ENCODE measurements at regions not wholly inside any gene's neighbourhood (a gene's known extent, or its start where the extent isn't known, plus 50 kb on each side); places are given as distances from the start of the nearest gene placed in this dataset.

DNA sequence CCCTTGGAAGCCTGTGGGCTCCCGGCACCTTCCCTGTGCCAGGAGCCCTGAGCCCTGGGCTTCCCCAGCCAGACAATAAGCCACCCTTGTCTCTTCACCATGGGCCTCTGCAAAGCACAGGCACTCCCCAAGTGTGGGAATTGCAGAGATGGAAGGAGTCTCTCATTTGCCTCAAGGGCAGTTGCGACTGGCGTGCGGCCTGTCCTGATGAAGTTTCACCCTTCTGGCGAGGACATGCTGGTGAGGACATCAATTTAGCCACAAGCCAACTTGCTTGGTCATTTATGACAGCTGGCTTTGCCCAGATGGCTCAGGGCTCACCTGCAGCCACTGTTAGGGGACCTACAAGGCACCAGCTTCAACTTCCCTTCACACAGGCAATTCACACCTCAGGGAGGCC is 180.2 kb downstream of the ANAPC1 start:
- TF ChIP-seq, protein P1, sequence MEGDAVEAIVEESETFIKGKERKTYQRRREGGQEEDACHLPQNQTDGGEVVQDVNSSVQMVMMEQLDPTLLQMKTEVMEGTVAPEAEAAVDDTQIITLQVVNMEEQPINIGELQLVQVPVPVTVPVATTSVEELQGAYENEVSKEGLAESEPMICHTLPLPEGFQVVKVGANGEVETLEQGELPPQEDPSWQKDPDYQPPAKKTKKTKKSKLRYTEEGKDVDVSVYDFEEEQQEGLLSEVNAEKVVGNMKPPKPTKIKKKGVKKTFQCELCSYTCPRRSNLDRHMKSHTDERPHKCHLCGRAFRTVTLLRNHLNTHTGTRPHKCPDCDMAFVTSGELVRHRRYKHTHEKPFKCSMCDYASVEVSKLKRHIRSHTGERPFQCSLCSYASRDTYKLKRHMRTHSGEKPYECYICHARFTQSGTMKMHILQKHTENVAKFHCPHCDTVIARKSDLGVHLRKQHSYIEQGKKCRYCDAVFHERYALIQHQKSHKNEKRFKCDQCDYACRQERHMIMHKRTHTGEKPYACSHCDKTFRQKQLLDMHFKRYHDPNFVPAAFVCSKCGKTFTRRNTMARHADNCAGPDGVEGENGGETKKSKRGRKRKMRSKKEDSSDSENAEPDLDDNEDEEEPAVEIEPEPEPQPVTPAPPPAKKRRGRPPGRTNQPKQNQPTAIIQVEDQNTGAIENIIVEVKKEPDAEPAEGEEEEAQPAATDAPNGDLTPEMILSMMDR (IDR thresholded peaks at IDR 0.05; ENCODE audit: control extremely low read depth, extremely low read depth), result no peak
- H3K27me3 ChIP-seq (ENCODE audit: control insufficient read depth in 3 of 3, insufficient read depth in 3 of 3, low read length in 2 of 3), result no peaks in the 10 kb centered on the region
- peaks cover 0 to 7% (median 2%) of the 10 kb centered on the region in 5 donors for H3K4me1 ChIP-seq (ENCODE audit: control insufficient read depth in 5 of 5, insufficient read depth in 5 of 5, low read length in 5 of 5)
- H3K27ac ChIP-seq (ENCODE audit: low read depth in 1 of 2, low read length in 1 of 2), result no peak overlapping the region
- no peaks in the 10 kb centered on the region for H3K9me3 ChIP-seq (ENCODE audit: control insufficient read depth in 4 of 4, insufficient read depth in 3 of 4, low read length in 3 of 4)
- WGBS, 2 donors, result 84 to 98% methylated on average over 5 of the region's 5 CpGs
- no peak overlapping the region for H3K9ac ChIP-seq (ENCODE audit: insufficient read depth in 1 of 2, low read length in 2 of 2)
- DNase-seq (no peak), ATAC-seq (ENCODE audit: insufficient read depth, low FRiP score) (no peak)
- H3K36me3 ChIP-seq (ENCODE audit: control insufficient read depth in 4 of 4, insufficient read depth in 4 of 4, low read length in 4 of 4), result no peaks in the 10 kb centered on the region
- no peak overlapping the region for H3K4me3 ChIP-seq

DNA sequence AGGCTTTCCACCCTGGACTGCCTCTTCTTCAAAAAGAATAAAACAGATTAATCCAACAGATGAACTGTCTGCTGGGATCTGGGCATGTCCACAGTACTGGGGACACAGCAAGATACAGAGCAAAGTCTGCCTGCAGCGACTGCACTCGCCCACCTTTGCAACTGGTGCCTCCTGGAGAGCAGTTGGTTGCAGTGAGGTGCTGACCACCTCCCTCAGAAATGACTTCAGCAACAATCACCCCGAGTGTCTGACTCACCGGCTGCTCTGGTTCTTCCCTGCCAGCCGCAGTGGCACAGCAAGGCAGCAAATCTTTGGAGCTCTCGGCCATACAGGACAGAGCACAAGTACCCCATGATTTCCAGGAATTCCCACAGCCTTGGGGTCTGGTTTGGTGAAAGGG is 179.7 kb downstream of the ANAPC1 start:
- ATAC-seq (ENCODE audit: insufficient read depth, low FRiP score) (no peak), DNase-seq (no peak)
- H3K9me3 ChIP-seq (ENCODE audit: control insufficient read depth in 4 of 4, insufficient read depth in 3 of 4, low read length in 3 of 4), result no peaks in the 10 kb centered on the region
- H3K27ac ChIP-seq (ENCODE audit: low read depth in 1 of 2, low read length in 1 of 2), result no peak overlapping the region
- no peaks in the 10 kb centered on the region for H3K36me3 ChIP-seq (ENCODE audit: control insufficient read depth in 4 of 4, insufficient read depth in 4 of 4, low read length in 4 of 4)
- 89 to 94% methylated on average over 6 of the region's 6 CpGs for WGBS, 2 donors
- TF ChIP-seq, protein P1 (IDR thresholded peaks at IDR 0.05; ENCODE audit: control extremely low read depth, extremely low read depth), result no peak
- H3K9ac ChIP-seq (ENCODE audit: insufficient read depth in 1 of 2, low read length in 2 of 2), result no peak overlapping the region
- no peaks in the 10 kb centered on the region for H3K27me3 ChIP-seq (ENCODE audit: control insufficient read depth in 3 of 3, insufficient read depth in 3 of 3, low read length in 2 of 3)
- no peak overlapping the region for H3K4me3 ChIP-seq
- peaks cover 0 to 7% (median 0%) of the 10 kb centered on the region in 5 donors for H3K4me1 ChIP-seq (ENCODE audit: control insufficient read depth in 5 of 5, insufficient read depth in 5 of 5, low read length in 5 of 5)

DNA sequence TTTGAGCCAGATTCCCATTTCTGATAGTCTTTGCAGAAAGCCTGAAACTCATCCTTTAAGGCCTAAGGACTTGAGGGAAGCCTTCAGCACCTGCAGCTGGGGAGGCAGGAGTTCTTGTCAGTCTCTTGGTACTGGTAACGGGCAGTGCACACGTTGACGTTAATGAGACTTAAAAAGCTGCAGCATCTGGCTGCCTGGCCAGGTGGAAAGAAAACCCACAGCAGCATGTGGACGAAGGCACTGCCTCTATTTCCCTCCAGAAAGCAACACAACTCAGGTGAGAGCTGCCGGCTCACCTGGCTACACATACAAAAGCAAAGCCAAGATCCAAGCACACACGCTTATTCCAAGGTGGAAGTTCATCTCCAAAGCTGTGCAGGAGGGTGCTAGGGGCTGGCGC is 178.8 kb downstream of the ANAPC1 start:
- Histone ChIP-seq H3K27ac (ENCODE audit: low read depth in 1 of 2, low read length in 1 of 2) (no peak overlapping the region), H3K9ac (ENCODE audit: insufficient read depth in 1 of 2, low read length in 2 of 2) (no peak overlapping the region), H3K36me3 (ENCODE audit: control insufficient read depth in 4 of 4, insufficient read depth in 4 of 4, low read length in 4 of 4) (no peaks in the 10 kb centered on the region), H3K27me3 (ENCODE audit: control insufficient read depth in 3 of 3, insufficient read depth in 3 of 3, low read length in 2 of 3) (no peaks in the 10 kb centered on the region), H3K4me1 (ENCODE audit: control insufficient read depth in 5 of 5, insufficient read depth in 5 of 5, low read length in 5 of 5) (peaks cover 0 to 10% (median 0%) of the 10 kb centered on the region in 5 donors), H3K4me3 (no peak overlapping the region), H3K9me3 (ENCODE audit: control insufficient read depth in 4 of 4, insufficient read depth in 3 of 4, low read length in 3 of 4) (no peaks in the 10 kb centered on the region)
- ATAC-seq (ENCODE audit: insufficient read depth, low FRiP score), result no peak
- no peak for DNase-seq
- 85 to 89% methylated on average over 7 of the region's 7 CpGs for WGBS, 2 donors
- TF ChIP-seq, protein P1 (IDR thresholded peaks at IDR 0.05; ENCODE audit: control extremely low read depth, extremely low read depth), result no peak

DNA sequence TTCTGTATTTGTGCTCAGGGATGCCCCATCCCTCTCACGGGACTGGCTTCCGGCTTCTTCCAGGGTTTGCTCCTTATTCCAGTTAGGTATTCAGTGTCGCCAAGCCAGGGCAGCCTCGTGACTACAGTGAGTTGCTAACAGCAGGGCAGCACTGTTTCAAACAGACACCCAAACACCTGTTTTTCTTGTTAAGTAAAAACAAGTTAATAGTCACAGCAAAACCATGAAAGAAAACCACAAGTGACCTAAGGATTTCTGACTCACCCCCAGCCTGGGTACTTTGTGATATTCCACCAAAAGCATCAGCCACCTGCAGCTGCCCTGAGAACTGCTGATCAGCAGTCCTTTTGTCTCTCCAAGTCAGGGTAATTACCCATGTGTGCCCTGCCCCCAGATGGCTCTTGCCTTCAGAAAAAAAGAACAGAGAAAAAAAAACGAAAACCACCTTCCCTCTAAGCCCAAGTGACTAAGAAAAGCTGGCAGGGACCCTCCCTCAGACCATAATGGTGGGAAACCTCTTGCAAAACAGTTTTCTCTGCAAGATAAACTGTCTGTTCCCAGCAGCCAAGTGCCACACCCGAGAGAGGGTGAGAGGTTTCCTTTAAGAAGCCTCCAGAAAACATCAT is 178.2 kb downstream of the ANAPC1 start:
- peaks cover 0 to 11% (median 0%) of the 10 kb centered on the region in 5 donors for H3K4me1 ChIP-seq (ENCODE audit: control insufficient read depth in 5 of 5, insufficient read depth in 5 of 5, low read length in 5 of 5)
- H3K36me3 ChIP-seq (ENCODE audit: control insufficient read depth in 4 of 4, insufficient read depth in 4 of 4, low read length in 4 of 4), result no peaks in the 10 kb centered on the region
- H3K9me3 ChIP-seq (ENCODE audit: control insufficient read depth in 4 of 4, insufficient read depth in 3 of 4, low read length in 3 of 4), result no peaks in the 10 kb centered on the region
- TF ChIP-seq, protein P1 (IDR thresholded peaks at IDR 0.05; ENCODE audit: control extremely low read depth, extremely low read depth), result no peak
- ATAC-seq (ENCODE audit: insufficient read depth, low FRiP score) (no peak), DNase-seq (no peak)
- H3K9ac ChIP-seq (ENCODE audit: insufficient read depth in 1 of 2, low read length in 2 of 2), result no peak overlapping the region
- no peak overlapping the region for H3K27ac ChIP-seq (ENCODE audit: low read depth in 1 of 2, low read length in 1 of 2)
- no peak overlapping the region for H3K4me3 ChIP-seq
- no peaks in the 10 kb centered on the region for H3K27me3 ChIP-seq (ENCODE audit: control insufficient read depth in 3 of 3, insufficient read depth in 3 of 3, low read length in 2 of 3)
- 35 to 53% methylated on average over 6 of the region's 6 CpGs for WGBS, 2 donors

Data from lung (tissue), 11 donors.